ENCODE measurements at regions not wholly inside any gene's neighbourhood (a gene's known extent, or its start where the extent isn't known, plus 50 kb on each side); places are given as distances from the start of the nearest gene placed in this dataset.
"Not testable (repeated sequence)": the region's sequence is repeated elsewhere in the genome, so short reads cannot be mapped to it uniquely, and the experiment has no call there.

GRCh38 chr1:58197811-58198210, 348.7 kb downstream of the OMA1 start:
- DNase-seq (ENCODE audit: low spot score): no peak

DNA sequence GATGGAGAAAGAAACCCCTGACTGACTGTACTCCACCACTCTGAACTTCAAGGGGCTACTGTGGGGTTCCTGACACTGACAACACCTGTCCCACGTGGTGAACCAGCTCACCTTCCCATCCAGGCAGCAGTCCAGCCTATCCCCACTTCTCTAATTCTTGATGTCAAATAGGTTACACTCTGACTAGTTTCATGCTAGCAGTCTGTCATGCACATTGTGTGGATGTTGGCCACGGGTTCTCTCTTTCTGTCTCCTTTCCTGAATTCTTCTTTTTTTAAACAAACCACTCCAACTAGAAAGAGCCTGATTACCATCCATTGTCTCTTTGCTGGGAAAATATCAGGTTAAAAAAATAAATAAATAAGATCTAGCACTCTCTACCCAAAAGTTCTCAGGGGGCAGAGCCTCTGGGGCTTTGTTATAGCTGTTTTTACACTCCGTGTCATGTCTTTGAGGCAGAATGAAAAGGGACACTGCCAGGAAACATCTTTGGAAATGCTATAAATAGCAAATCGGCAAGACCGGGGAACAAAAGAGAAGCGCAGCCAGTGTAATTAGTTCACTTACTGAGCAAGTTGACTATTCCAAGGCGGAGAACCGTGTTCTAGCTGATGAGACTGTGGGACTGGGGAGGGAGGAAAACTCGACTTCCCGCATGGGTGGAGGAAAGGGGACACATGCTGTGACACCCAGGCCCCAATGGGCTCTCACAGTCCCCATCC, 356.1 kb downstream of the OMA1 start:
- DNase-seq (ENCODE audit: low spot score): no peak

GRCh38 chr1:58189453-58189852, 357.1 kb downstream of the OMA1 start:
- DNase-seq (ENCODE audit: low spot score): no peak

DNA sequence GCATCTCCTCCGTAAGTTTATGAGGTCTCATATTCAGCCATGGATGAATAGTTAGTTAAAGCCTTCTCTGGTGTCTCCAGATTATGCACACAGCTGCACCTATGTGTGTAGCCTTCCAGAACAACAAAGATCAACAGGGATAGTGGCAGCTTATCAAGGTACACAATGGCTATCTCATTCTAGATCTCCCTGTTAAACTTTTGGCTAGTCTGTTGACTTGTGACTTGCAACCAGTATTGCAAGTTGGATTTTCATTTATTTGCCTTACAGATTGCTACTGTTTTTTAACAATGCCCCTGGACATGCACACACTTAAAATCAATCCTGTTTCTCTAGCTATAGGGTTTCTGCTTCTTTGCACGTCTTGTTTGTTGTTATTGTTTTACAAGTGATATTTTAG, 363.2 kb downstream of the OMA1 start:
- no peak for DNase-seq (ENCODE audit: low spot score)

- DNase-seq (ENCODE audit: low spot score): no peak
Measured at GRCh38 chr1:58180537-58180936, 366.0 kb downstream of the OMA1 start.

DNA sequence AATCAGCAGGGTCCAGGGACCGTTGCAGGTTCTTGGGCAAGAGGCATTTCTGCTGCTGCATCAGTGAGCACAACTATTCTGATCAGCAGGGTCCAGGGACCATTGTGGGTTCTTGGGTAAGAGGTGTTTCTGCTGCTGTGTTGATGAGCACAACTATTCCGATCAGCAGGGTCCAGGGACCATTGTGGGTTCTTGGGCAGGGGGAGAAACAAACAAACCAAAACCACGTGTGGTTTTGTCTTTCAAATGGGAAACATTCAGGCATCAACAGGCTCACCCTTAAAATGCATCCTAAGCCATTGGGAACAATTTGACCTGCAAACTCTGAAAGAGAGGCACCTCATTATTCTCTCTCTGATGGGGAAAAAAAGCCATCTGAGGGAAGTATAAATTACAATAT, 377.4 kb downstream of the OMA1 start:
- DNase-seq (ENCODE audit: low spot score): not testable (repeated sequence)

DNA sequence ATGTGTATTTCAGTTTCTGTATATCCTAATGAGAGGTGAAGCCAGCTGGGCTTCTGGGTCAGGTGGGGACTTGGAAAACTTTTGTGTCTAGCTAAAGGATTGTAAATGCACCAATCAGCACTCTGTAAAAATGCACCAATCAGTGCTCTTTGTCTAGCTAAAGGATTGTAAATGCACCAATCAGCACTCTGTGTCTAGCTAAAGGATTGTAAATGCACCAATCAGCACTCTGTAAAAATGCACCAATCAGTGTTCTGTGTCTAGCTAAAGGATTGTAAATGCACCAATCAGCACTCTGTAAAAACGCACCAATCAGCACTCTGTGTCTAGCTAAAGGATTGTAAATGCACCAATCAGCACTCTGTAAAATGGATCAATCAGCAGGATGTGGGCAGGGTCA, 379.4 kb downstream of the OMA1 start:
- DNase-seq (ENCODE audit: low spot score): not testable (repeated sequence)

GRCh38 chr1:58166417-58166816, 380.1 kb downstream of the OMA1 start:
- no peak for DNase-seq (ENCODE audit: low spot score)

- no peak for DNase-seq (ENCODE audit: low spot score)
Measured at GRCh38 chr1:58165073-58165472, 381.5 kb downstream of the OMA1 start.

DNA sequence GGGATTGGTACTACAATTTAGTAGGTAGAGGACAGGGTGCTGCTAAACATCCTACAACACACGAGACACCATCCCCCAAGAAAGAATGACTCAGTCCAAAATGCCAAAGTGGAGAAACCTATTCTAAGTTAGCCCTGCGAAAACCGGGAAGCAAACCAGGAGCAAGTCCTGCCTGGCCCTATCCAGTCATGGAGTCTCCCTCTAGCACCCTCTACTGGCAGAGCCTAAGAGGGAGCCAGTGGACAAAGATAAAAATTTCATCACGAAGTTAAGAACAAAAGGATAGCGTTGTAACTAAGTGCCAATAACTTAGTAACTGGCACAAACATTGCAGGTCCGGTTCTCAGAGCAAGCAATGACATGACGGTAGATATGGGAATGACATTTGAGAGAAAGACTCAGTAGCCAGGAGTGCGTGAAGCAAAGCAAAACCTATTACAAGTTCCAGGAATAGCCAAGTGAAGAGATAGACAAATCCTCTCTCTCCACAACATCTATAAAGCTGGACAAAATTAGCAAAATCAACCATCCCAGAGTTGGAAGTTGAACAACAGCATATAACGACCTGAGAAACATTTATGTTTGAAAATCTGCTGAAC, 383.5 kb downstream of the OMA1 start:
- peak; percentile 66 for DNase-seq (ENCODE audit: low spot score)

DNA sequence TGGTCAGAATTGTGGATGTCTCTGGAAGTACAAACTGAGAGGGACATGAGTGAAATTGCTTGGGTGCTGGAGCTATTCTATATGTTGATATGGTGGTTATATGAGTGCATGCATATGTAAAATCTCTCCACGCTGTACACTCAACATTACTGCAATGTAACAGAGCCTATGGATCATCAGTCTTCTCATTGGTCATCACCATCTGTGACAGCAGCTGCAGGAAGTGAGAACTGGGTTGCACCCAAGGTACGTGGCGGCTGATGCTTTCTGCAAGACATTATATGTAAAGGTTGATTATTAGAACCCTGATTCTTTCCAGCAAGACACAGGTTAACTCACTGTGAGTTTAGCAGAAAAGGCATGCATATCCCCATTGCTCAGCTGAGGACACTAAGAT, 387.1 kb downstream of the OMA1 start:
- DNase-seq (ENCODE audit: low spot score): no peak

DNA sequence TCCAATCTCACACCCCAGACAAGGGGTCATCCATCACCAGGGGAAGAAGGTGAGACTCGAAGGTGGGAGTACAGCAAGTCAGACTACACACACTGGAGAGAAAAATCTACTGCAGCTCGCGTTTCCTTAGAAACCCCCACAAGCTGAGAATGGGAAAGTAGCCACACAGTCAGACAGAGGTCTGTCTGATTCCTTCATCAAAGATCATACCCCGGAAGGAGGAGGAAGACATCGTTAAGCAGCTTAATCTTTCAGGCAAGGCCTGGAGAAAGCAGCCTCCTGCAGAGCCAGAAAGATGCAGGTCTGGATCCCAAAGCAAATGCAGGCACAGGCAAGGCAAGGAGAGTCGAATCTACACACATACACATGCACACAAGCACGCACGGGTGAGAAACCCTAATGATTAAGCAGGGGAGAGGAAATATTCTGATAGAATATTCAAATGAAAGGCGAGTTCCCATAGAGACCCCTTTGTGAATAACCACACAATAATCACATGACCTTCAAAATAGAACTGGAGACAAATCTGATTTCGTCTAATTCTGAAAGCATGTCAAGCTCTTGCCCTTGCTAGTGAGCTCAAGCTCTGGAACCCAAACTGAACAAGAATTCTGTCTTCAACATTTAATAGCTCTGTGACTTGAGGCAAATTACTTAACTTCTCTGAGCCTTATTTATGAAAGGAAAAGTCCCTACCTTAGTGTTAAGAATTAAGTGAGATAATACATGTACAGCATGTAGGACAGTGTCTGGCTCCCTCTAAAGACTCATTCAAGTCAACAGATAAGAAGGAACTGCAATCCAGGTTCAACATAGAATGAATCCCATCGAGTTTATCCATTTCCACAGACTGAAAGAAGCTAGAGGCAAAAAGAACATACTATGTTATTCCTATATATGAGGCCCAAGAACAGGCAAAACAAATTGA, 387.8 kb downstream of the OMA1 start:
- DNase-seq (ENCODE audit: low spot score): no peak

GRCh38 chr1:58158016-58158415, 388.5 kb downstream of the OMA1 start:
- no peak for DNase-seq (ENCODE audit: low spot score)

DNA sequence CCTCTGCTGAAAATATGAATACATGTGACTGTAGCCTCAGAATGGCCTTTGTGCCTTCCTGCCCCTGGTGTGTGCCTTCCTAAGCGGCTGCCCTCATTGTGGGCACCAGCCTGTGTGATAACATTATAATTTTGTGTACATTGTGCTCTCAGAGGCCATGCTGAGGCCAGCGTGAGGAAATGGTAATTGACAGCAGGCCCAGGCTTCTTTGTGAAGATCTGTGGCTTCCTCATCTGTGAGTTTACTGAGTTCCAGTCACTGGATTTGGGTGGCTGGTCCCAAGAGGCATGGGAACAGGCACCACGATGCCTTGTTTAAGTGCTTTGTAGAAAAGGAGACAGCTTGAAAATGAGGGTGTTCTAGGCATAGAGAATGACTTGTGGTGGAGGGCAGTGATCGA, 389.3 kb downstream of the OMA1 start:
- DNase-seq (ENCODE audit: low spot score): no peak

GRCh38 chr1:58156831-58157230, 389.7 kb downstream of the OMA1 start:
- no peak for DNase-seq (ENCODE audit: low spot score)

DNA sequence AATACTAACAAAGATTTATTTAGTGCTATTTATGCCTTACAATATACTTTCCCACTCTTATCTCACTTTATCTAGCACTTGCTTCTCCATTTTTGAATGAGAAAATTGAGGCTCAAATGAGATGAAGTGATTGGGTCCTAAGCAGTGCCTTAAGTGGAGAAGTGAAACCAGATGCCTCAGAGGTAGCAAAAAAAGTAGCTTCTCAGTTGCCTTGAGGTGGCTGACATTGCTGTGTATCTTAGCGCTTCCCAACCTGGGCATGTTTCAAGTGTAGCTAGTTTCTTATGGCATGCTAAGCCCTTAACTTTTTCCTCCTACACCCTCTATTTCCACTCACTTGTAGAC, 390.4 kb downstream of the OMA1 start:
- DNase-seq (ENCODE audit: low spot score): no peak

DNA sequence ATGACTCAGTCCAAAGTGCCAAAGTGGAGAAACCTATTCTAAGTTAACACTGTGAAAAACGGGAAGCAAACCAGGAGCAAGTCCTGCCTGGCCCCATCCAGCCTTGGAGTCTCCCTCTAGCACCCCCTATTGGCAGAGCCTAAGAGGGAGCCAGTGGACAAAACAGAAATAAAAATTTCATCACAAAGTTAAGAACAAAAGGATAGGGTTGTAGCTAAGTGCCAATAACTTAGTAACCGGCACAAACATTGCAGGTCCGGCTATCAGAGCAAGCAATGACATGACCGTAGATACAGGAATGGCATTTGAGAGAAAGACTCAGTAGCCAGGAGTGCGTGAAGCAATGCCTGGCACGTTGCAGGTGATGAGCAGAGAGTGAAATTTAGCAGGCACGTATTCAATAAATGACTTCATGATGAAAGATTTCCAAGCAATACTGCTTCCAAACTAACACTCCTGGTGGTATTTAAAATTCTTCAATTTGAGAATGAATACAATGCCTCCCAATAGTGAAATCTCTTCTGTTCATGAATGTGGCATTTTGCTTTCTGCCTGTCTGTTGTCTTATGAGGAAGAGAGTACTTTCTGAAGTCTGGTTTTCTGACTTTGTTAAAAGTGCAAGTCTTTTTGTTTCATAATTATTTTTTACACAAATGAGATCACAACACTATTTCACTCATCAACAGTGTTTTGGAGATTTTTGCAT, 391.0 kb downstream of the OMA1 start:
- DNase-seq (ENCODE audit: low spot score): peak; percentile 26

DNA sequence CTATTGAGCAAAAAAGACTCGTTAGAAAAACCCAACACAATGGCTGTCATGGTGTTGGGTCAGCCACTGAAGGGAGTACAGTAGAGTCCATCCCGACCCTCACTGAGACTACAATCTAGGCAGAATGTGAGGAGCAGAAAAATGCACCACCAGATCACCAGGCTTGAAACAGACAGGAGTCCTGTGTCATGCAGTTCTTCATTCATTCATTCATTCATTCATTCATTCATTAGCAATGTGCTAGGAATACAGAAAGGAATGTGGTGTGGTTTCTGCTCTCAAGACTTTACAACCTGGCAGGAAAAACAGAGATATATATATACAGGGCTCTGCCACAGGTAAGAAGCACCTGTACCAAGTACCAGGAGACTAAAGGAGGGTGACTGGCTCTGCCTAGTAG, 392.3 kb downstream of the OMA1 start:
- no peak for DNase-seq (ENCODE audit: low spot score)

DNA sequence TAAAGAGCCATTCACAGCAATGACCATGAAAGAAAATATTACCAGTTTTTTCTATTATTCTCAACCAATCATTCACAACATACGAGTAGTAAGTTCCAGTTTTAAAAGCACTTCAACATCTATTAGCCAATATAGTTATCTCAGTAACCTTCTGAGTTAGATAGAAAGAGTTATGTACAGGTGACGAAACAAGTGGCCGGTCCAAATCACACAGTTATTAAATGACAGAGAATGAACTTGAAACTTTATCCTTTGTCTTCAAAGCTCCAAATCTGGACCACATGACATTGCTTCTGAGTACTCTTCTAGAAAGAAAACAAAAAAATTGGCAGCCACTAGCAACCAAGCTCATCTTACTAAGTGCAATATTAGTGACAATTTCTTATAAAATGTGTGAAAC, 393.8 kb downstream of the OMA1 start:
- DNase-seq (ENCODE audit: low spot score): no peak

GRCh38 chr1:58149271-58149812, 397.2 kb downstream of the OMA1 start:
- no peak for DNase-seq (ENCODE audit: low spot score)

- no peak for DNase-seq (ENCODE audit: low spot score)
Measured at GRCh38 chr1:58144698-58145270, 401.7 kb downstream of the OMA1 start.

Measured in HT-29 (cell line).